Activated naive CD4-positive, alpha-beta T cell treated with Interleukin-2 at 50 U/mL for 16 hours (primary cell): ENCODE measurements at regions not wholly inside any gene's neighbourhood (a gene's known extent, or its start where the extent isn't known, plus 50 kb on each side); places are given as distances from the start of the nearest gene placed in this dataset.

Experiments used
- DNase-seq: peaks from one replicate; pipeline ENCODE4 v3.0.0-alpha.2; 2020

DNA sequence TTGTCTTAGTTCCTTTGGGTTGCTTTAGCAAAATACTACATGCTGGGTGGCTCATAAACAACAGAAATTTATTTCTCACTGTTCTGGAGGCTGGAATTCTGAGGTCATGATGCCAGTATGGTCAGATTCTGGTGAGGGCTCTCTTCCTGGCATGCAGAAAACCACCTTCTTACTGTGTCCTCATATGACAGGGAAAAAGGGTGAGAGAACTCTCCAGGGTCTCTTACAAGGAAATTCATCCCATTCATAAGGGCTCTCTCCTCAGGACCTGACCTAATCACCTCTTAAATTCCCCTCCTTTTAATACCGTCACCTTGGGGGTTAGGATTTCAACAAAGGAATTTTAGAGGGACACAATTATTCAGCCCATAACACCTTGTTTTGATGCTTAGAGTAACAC, 243.1 kb upstream of the TNP1 start:
- DNase-seq = no peak

DNA sequence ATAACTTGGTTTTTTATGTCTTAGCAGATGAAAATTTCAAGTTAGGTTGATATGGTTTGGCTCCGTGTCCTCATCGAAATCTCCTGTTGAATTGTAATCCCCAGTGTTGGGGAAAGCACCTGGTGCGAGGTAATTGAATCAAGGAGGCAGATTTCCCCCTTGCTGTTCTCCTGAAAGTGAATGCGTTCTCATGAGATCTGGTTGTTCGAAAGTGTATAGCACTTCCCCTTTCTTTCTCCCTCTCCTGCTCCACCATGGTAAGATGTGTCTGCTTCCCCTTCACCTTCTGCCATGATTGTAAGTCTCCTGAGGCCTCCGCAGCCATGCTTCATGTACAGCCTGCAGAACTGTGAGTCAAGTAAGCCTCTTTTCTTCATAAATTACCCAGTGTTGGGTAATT, 242.1 kb upstream of the TNP1 start:
- DNase-seq = no peak

DNA sequence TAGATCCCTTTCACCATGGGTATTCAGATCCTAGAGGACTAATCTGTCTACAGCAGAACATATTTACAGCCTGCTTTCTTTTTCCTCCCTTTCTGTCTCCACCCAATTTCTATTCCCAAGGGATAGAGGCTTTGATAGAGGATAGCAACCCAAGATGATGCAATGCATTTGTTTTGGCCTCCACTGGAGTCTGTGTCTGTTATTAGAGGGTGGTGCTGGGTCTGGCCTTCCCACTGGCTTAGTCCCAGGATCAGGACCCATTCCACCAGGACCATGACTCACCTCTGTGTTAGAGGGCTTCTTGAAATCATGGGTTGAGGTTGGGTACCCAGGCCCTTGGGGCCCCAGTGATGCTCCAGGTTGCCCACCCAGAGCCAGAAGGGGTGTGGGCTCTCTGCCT, 239.7 kb upstream of the TNP1 start:
- DNase-seq = no peak

DNA sequence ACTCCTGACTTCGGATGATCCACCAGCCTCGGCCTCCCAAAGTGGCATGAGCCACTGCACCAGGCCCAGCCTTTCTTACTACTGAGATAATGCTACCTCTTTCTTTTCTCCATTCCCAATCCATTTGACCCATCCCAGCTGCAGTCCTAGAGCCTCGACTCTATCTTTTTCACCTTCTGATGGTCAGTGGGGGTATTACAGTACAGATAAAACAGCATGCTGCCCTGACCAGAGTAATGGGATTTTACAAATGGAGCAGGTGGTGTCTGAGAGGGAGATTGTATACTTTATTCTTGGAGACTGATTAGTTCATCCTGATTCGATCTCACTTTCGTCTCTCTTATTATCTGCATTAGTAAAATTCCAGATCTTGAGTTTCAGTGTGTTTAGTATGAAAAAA, 238.6 kb upstream of the TNP1 start:
- DNase-seq = no peak

DNA sequence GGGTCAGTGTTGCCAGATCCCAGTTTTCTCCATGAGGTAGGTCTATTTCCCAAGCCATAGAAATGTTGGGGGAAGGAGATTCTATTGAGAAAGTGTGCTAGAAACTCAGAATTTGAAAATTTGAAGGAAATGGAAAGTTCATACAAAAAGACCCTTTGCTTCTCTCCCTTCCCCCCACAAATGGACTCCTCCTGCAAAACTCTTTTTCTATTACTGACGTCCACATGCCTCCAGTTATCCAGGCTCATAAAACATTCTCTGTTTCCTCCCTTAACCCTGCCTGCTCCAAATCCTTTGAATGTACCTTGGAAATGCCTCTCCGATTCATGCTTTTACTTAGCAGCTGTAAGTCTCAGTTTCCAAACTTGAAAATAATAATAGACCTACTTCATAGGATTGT, 237.5 kb upstream of the TNP1 start:
- no peak for DNase-seq

DNA sequence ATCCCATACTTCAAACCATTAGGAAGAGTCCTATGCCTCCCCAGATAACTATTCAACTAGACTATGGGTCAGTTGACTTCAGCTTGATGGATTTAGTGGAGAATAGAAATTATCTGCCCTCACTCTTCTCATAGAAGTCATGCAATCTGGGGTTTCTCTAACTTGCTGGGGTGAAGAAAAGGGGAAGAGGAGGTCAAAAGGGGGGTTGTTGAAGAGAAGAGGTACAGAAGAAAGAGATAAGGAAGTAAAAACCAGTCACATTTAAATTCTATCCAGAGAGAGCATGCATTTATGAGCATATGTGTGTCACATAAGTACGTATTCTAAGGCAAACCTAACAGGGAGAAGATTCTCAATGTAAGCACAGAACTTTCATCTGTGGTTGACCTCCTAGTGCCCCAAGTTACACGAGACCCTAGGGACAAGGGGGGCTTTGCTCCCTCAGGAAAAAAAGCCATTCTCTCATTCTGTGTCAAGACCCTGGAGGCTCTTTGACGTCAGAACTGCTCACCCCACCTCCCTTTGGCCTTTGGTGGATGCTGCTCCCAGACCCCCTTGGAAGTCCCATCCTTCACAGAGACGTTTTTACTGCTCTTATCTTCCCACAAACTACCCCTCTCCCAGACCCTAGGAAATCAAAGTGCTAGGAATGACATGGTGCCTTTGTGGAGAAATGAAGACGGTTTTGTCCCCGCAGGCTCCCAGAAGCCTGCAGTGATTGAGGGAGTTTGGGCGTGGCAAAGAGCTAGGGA, 236.8 kb upstream of the TNP1 start:
- DNase-seq = no peak

DNA sequence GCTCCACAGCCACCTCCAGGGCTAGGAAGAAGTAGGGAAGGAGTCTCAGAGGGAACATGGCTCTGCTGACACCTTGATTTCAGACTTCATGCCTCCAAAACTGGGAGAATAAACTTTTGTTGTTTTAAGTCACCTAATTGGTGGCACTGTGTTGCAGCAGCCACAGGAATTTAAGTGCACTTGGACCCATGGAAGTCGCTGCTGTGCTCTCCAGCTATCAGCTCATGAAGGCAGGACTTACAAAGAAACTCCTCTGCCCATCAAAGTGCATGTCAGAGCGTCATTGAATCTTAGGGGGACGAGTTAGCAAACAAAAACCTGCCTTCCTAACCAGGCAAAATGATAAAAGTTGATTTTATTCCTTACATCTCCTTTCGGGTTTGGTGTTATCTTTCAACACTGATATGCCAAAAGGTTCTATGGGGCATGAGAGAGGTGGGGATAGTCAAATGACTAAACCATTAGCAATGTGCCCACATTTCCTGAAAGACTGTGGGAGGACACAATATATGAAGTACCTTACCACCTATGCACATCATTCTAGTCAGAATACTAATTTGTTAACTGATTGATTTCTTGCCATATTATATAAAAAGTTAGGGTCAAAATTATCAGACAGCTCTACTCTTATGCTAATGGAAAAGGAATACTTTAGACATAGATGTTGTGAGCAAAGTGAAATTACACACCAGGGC, 235.8 kb upstream of the TNP1 start:
- DNase-seq = no peak

DNA sequence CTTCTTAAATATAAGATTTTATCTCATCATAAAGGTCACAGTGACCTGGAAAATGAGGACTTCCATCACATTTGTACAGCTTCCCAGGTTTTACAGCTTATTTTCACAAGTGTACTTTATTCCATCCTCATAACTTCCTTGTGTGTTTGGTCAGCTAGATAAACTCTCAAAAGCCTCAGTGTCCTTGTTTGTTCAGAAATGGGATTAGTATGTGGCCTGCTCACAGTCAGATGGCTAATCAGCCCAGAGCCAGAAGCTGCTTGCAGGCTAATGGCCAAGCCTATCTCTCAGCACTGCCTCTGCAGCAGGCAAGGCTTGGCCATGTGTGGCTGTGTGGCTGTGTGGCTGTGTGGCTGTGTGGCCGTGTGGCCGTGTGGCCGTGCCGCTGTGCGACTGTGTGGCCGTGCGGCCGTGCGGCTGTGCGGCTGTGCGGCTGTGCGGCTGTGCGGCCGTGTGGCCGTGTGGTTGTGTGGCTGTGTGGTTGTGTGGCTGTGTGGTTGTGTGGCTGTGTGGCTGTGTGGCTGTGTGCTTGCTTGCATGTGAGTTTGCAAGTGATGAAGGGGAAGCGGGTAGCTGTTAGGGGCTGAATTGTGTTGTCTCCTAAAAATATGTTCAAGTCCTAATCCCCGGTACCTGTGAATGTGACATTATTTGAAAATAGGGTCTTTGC, 233.0 kb upstream of the TNP1 start:
- DNase-seq = no peak

DNA sequence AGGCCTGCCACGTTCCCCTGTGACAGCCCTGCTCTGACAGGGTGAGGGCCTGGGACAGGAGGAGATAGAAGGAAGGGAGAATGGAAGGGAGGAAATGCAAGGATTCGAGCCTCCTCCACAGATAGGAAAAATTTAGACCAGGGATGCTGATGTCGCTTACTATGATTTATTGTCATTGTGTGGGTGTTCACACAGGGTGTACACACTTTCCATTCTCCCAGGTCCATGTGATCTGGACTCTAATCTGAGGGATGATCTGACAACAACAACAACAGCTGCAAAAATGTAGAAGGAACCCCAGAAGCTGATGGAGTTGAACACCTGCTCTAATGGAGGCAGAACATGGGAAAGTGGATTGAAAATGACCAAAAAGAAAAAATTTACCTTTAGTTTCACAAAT, 231.7 kb upstream of the TNP1 start:
- no peak for DNase-seq

DNA sequence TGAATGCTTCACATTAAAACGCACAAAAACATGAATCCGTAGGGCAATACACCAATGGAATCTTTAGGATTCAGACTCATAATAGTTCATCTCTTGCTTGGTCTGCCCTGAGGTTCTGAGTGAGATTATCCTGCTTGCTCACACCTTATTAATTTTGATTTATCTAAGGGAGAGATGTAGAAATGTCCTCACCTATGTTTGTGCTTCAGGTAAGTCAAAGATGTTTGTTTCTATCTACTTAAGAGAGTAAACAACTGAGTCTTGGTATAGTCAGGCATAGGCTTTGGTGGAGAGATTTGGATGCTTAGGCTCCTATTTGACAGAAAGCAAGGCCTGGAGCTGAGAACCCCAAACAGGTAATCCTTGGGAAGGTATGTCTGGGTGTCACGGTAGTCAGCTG, 231.0 kb upstream of the TNP1 start:
- no peak for DNase-seq

DNA sequence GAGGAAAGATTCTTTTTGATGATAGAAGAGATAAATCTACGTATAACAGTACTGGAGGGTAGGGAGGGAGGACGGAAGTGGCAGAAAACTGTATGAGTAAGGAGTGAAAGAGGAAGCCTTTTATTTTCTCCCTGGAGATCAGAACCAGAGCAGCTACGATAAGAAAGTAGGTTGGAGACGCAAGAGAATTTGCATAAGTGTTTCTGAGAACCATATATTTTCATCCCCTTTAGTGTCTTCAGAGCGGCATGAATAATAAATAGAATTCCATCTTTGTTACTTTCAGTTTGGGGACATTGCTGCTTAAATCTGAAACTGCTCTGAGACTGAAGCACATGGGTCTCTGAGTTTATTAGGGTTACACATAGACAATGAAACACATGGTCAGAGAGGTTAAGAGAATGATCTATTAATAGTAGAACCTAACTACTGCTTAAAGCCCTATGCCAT, 230.2 kb upstream of the TNP1 start:
- no peak for DNase-seq

DNA sequence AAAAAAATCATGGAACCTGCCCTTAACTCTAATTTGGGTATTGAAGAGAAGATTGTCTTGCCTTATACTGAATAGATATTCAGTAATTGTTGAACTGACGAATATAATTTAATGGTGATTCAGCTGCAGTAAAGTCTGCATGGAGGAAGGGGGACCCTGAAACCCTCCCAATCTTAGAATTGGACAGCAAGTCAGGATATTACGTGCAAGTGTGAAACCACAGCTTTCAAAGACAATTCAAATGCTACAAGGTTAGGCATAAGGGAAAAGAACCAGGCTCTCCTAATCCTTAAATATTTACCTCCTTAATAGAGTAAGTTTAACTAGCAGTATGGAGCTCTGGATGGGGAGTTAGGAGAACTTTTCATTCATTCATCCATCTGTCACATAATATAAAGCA, 226.9 kb upstream of the TNP1 start:
- DNase-seq = no peak

DNA sequence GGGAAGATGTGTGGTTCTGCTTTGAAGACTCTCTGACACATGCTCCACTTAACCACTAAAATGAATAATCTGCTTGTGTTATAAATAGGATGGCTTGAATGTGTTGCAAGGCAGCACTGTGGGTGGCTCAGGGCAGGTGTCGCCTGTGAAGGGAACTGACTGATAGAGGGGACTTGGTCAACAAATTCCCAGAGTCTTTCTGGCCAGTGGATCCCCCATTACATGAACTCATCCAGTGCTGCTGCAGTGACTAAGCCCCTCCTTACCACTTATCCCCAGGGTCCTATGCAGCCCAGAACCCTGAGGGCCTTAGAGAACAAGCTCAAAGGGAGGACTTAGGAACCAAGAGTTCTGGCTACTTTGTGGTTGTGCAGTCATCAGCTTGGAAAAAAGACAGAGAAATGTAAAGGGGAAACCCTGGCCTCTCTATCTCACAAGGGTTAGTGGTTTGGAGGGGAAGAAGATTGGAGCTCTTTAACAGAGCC, 226.2 kb upstream of the TNP1 start:
- DNase-seq = no peak

DNA sequence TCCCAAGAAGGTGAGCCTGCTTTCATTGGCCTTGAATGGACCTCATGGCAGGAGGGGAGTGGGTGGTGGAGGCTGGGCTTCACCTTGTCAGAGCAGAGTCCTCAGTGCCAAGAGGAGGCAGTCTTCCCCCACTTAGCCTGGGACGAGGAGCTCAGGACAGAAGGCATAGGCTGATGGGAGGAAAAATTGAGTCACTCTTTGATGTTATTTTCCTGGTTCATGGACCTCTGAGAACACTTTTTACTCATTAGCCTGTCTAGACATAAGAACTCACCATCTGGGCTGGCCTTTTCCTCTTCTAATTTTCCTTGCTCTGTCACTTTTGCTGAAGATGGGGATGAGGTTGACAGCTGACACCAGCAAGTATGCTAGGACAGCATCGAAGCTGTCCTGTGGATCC, 225.7 kb upstream of the TNP1 start:
- DNase-seq = no peak

DNA sequence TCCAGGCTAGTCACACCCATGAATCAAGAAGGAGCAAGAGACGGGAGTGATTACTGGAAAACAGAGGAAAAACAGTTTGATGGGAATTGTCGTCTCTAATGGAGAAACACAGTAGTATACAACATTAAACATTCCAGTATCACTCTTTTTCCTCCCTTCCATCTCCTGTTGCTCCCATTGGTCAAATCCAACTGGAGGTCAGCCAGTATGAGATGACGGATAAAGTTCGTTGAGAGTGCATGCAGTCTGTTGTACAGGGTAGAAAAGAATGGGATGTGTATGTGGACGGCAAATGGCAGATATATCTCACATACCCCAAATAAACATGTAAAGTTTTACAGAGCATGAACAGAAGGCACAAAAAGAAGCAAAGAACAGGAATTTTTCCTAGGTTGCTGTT, 221.9 kb upstream of the TNP1 start:
- no peak for DNase-seq

DNA sequence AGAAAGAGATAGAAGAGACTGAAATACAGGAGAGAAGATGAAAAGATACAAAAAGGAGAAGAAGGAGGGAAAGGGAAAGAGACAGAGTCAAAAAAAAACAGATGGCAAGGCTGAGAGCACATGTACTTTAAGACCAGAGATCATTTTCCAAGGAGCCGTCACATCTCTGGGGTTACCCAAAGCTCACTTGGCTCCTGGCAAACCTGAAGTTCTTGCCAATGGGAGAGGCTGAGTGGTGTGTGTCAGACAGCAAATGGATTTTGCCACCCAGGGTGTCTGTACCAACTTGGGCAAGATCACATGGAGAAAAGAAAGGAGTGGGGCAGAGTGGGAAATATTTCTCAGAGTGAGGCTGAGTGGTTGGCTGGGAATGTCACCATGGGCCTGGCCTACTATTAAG, 219.3 kb upstream of the TNP1 start:
- no peak for DNase-seq

DNA sequence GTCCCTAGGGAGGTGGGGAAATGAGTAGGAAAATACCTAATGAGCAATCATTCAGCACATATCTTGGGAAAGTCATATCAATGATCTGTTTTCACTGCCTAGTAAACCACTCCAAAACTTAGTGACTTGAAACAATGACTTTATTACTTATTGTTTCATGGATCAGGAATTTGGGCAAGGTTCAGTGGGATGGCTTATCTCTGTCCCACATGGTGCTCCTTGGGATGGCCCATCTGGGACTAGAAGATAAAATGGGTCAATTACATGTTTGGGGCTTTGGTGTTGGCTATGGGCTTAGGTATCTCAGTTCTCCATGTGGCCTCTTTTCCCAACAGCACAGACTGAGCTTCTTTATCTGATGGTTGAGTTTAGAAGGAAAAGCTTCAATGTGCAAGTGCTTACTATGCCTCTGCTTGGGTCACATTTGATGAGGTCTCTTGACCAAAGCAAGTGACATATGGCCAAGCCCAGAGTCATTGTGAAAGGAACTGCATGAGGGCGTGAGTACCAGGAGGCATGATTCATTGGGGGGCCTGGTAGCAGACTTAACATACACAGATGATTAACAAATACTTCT, 218.1 kb upstream of the TNP1 start:
- no peak for DNase-seq

DNA sequence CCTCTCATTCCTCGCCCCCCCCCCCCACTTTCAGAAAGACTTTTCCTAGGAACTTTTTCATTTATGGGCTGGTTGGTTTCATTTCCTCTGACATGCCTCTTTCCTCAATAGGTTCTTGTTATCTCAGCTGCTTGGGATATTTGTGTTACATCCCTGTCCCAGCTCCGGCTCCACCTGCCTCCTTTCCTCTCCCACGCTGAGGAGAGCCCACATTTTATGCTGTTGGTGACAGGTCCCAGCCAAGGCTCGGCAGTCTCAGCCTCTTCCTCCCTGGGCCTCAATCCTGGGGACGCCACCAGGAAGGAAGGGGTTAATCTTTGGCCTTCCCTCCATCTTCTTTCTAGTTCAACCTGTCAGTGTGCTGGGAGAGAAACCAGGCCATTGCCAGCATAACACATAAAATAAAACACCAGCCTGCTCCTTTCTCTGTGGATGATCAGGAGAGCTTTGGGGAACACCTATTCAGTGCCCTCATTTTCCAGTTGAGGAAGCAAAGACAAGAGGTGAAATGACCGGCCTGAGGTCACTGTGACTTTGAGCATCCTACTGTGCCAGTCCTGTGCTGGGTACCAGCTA, 216.9 kb upstream of the TNP1 start:
- DNase-seq = no peak

DNA sequence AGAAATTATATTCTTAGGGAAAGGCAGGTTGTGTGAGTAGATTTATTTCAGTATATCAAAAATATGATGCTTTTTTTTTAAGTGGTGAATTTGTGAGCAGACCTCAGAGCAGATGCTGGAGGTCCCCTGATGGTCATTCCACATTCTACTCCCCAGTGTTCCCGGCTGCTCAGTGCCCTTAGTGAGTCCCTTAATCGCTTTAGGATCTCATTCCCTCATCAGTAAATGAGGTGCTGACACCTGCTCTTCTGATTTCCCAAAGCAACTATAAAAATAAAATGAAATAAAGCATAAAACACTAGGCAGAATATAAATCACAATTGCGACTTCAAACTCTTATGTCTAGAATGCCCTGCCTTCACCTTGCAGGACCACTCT, 216.2 kb upstream of the TNP1 start:
- DNase-seq = no peak

DNA sequence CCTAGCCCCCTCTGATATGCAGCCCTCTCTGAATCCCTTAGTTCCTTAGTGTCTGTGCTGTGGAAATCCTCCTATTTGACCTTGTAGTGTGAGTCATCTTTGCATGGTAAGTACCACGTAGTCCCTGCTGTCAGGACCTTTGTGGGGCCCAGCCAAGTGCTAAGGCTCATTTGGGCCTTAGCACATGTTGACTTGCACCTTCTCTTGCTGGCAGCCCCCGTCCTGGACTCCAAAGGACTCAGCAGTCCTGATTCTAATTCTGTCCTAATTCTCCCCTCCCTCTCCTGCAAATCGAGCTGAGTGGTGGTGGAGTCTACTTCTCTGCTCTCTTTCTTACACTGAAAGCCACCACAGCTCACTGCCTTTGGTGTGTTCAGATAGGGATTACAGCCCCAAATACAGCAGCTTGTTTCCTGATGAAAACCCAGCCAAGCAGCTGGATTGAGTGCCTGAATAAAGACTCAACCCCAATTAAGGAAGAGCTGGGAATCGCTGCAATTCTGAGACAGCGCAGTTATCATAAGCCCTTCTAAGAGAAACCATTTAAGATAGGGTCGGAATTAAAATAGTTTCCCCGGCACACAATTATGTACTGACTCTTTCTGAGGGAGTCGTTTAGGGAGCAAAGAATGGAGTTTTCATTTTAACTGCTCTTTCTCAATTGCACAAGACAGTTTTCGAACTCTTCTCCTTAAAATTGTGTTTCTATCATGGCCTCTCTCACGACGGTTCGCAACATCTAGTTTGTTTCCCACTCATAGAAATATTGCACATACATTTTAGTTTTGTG, 215.6 kb upstream of the TNP1 start:
- DNase-seq = no peak

DNA sequence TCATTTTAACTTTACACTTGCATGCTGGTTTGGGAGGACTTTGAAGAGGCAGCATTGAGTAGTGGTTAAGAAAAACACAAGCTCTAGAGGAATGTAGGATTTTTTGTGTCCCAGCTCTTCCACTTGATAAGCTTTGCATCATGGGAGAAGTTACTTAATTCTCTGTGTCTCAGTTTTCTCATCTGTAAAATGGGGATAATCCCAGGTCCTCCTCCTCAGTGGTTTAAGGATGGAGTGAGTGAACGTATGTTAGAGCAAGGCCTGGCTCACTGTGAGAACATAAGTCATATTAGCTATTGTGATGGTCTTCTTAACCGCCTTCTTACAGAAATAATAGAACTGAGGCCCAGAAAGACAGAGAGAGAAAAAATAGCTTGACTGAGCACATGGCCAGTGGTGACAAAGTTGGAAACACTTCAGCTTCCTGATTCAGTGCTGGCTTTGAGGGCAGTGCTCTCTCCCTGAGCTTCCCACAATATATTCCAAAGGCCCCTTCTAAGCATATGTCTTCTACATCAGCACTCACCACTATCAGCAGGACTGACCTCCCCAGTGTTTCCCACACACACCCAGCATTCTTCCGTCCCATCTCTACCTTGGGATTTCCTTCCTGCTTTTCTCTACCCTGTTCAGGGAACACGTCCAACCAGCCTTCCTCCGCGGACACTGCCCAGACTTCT, 214.9 kb upstream of the TNP1 start:
- DNase-seq = no peak

DNA sequence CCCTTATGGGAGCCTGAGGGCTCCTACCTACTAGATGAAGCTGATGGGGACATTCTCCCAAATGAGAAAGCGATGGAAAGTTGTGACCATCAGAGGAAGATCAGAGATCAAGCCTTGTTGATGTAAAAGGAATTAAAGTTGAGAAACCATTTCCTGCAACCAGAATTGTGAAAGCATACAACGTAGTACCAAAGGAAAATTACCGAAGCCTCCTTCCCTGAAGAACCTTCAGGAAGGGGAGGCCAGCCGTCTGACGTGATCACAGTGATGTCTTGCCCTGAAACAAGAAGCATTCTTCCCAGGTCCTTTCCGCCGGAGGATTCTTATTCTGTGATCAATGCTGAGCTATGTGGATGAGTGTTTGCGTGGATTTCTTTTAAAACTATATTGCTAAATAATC, 211.6 kb upstream of the TNP1 start:
- no peak for DNase-seq
